Hematopoietic multipotent progenitor cell treated with erythropoietin and hydrocortisone succinate and interleukin-3 and kit ligand, for 17 days (in vitro differentiated cells): ENCODE measurements at regions not wholly inside any gene's neighbourhood (a gene's known extent, or its start where the extent isn't known, plus 50 kb on each side); places are given as distances from the start of the nearest gene placed in this dataset.
"Not testable (repeated sequence)": the region's sequence is repeated elsewhere in the genome, so short reads cannot be mapped to it uniquely, and the experiment has no call there.

ENCODE experiments used
- DNase-seq: peaks from one replicate; pipeline ENCODE4 v3.0.0-alpha.2; 2015; ENCODE audit warnings: low spot score

DNA sequence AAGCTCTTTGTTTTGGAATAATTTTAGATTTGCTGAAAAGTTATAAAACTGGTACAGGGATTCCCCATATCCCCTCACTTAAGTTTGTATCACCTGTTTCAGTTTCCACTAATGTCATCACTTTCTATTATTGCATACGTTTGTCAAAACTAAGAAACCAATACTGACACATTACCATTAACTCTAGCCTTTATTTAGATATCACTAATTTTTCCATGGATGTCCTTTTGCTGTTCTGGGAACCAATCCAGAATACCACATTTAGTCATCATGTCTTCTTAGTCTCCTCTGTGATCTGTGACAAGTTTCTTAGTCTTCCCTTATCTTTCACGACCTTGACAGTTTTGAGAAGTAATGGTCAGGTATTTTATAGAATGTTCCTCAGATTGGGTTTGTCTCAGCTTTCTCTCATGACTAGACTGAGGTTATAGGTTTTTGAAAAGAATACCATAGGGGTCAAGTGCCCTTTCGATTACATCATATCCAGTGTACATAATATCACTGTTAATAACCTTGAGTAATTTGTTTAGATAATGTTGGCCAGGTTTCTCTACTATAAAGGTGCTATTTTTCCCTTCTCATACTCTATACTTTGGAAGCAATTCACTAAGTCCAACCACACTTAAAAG, 51.9 kb upstream of the NMUR2 start:
- DNase-seq, result no peak

DNA sequence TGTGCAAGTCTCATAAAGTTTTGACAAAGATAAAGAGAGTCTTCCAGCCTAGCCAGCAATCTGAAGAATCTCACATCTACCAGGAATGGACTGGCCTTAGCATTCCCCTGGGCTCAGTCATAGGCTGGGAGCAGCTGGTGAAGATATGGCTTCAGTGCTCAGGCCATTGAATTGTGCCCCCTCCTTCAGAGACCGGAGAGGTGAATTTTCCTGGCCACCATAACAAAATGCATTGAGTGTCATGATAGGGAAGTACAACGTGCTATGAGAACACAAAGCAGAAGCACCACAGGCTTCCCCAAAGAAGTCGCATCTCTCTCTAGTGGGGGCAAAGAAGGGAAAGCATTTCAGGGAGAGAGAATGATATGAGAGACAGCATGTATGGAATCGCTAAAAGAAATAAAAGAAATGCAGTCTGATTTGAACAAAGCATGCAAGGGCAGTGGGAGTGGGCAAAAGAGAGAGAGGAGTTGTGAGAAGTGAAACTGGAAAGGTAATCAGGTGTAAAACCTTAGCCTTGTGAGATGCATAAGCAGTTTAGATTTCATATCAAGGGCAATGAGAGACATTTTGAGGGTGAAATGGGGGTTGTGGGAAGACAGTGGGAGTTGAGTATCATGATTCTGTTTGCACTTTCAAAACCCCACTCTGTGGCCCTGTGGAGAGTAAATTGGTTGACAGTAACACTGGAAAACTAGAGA, 57.1 kb upstream of the NMUR2 start:
- DNase-seq, result no peak

DNA sequence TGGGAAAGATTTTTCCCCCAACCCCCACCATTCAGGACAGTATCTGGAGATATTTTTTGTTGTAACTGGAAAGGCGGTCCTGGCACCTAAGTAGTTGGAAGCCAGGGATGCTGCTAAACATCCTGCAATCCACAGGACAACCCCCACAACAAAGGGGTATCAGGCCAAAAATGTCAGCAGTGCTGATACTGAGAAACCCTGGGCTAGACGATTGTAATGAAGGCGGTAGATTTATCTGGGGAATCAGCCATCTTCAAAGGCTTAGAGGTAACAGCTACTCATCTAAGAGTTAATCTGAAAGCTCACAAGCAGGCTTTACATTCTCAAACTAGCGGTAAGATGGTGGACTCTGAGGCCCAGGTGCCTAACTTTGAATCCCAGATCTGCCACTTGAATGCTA, 59.0 kb upstream of the NMUR2 start:
- DNase-seq, result no peak

DNA sequence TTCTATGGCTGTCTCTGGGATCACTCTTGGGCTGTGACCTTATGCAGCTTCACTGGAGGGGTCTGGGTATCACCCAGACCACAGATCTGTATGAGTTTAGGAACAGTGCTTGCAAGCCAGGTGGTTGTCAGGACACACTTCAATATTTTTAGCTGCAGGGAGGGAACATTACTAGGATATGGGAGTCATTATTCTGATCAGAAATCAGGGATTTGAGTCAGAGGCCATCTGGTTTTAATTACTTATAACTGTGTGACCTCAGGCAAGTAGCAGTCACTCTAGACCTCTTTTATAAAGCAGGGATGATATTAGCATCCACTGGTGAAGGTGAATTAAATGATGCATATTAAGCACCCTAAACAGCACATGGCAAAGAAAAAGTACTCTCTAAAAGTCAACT, 60.1 kb upstream of the NMUR2 start:
- DNase-seq, result no peak

DNA sequence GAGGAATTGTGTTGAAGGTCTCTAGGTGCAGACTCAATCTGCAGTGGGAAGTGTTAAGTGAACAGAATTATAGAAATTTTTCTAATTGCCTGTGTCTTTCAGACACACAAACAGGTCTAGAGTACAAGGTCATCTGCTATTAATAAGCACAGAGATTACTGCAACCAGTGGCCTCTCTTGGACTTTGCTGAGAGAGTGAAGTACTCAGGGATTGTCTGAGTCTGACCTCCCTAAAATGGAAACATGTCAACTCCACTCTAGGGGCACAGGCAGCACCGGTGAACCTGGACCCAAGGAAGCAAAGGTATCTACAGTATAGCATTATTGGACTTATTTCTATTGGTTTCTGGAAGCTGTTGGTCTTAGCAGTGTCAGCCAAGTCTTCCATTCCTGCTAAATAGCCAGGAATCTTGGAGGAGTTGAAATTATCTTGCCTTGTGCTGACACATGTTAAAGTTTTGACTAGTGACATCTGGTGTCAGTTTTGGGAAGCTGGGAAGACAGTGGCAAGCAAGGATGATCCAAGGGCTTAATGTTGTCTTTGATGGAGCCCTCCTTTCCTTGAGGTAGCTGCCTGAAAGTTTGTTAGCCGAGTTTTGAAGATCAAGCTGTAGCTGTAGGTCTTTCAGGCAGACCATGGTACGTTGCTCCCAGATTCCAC, 61.1 kb upstream of the NMUR2 start:
- DNase-seq, result no peak

DNA sequence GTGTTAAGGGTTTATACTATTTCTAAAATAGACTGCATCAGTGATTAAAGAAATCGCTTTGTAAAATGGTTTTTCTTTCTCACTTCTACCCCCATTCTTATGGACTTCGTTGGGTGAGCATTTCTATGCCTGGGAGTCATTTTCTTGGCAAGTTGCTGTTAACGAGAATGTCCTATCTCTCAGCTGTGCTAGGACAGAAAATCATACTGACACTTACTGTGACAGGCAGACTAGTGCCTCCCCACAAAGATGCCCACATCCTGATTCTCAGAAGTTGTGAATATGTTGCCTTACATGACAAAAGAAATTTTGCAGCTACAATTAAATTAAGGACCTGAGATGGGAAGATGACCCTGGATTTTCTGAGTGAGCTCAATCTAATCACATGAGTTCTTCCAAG, 65.1 kb upstream of the NMUR2 start:
- no peak for DNase-seq

DNA sequence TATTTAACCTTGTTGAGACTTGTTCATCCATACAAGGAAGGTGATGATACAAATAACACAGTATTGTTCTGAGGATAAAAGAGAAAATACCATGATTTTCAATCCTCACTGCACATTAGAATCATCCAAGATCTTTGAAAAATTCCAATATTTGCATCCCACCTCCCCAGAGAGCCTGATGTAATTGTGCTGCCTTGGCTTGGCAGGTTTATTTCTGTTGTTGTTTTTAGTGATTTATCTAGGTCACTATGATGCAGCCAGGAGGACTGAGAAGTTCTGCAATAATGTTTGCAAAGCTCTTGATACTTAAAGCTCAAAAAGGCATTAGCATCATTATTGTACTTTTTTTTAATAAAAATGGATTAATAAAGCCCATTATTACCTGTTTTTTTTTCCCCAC, 67.0 kb upstream of the NMUR2 start:
- DNase-seq, result no peak

DNA sequence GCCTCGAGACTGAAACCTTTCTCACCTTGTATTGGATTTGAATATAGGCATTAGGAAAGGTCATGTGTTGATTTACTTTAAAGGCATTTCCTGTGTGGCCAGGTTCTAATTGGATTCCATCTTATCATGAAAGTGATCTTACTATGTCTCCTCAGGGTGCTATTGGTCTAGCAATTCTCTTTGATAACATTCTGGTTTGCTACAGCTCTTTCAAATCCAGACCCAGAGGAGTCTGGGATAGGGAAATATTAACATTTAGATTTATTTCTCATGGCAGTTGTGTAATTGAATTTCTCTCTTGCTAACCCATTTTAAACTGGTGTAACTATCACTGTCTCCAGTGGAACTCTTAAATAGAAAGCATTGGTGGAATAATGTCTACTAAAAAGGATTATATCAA, 69.9 kb upstream of the NMUR2 start:
- DNase-seq, result no peak

DNA sequence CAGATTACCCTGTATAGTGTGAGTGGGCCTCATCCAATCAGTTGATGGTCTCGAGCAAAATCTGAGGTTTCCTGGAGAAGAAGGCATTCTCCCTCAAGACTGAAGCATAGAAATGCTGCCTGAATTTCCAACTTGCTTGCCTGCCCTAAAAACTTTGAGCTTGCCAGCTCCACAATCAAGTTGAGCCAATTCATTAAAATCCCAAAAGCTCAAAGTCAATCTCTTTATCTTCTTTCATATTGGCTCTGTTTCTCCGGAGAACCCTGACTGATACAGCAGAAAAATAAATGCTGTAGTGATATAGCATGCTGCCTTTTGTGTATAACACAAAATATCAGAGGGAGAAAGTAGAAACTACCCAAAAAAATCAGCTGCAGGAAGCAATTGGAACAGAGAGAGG, 72.5 kb upstream of the NMUR2 start:
- no peak for DNase-seq

DNA sequence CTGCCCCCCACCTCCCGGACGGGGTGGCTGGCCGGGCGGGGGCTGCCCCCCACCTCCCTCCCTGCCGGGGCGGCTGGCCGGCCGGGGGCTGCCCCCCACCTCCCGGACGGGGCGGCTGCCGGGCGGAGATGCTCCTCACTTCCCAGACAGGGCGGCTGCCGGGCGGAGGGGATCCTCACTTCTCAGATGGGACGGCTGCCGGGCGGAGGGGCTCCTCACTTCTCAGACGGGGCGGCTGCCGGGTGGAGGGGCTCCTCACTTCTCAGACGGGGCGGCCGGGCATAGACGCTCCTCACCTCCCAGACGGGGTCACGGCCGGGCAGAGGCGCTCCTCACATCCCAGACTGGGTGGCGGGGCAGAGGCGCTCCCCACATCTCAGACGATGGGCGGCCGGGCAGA, 74.8 kb upstream of the NMUR2 start:
- not testable (repeated sequence) for DNase-seq

DNA sequence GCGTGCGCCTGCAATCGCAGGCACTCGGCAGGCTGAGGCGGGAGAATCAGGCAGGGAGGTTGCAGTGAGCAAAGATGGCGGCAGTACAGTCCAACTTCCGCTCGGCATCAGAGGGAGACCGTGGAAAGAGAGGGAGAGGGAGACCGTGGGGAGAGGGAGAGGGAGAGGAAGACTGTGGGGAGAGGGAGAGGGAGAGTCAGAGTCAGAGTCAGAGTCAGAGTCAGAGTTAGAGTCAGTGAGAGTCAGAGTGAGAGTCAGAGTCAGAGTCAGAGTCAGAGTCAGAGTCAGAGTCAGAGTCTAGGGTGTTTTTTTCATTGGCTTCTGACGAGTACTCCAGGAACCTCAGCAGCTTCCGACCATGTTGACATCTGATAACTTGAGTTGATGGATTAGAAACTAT, 75.6 kb upstream of the NMUR2 start:
- not testable (repeated sequence) for DNase-seq

DNA sequence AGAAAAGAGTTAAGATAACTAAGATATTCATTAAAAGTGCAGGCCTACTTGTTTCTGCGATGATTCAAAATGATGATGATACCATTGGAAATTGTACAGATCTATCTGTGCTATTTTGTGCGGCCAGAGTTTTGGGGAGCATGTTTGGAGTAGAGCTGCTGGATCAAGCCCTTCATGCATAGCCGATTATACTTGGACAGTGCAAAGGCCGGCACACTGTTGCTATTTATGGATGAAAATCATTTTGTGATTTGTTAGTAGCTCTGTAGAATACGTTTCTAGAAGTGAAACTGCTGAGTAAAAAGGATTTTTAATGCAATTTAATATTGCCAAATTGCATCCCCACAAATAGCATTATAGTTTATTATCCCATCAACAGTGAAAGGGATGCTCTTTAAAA, 82.1 kb upstream of the NMUR2 start:
- no peak for DNase-seq

DNA sequence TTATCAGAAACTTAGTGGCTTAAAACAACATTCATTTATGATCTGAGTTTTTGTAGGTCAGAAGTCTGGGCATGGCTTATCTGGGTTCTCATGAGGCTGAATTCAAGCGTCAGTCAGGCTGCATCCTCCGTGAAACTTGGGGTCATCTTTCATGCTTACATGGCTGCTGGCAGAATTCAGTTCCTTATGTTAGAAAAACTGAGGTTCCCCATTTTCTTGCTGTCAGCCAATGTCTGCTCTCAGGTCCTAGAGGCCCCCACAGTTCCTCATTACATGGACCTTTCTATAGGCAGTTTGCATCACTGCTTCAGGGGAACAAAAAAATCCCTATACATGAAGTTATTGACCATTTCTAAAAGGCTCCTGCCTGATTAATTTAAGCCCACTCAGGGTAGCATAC, 83.8 kb upstream of the NMUR2 start:
- no peak for DNase-seq

DNA sequence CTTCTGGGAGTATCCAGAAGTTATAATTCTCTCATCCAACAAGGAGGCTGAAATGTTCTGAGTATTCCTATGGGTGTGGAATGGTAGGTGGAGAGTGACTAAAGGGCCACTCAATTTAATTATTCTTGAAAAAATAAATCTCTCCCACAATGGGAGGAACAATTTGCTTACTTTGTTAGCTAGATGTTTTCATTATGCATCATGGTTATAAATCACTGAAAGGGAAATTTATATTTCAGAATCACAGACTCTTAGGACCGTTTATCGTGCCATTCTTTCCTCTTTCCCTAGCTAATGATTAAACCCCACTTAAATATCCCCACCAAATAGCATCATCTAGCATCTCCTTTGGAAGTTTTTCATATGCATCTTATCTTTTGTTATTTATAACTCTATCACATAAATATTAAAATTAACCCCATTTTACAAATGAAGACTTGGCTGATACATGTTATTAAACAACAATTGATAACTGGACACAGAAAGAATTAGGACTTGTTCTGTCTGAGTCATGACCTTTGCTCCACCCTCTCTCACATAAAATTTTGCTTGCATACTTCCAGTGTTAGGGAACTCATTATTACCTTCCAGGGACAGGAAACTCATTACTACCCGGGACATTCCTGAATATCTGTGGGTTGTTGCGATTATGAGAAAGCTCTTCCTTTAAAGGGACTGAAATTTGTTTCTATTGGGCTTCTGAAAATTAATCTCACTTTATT, 94.9 kb upstream of the NMUR2 start:
- no peak for DNase-seq

DNA sequence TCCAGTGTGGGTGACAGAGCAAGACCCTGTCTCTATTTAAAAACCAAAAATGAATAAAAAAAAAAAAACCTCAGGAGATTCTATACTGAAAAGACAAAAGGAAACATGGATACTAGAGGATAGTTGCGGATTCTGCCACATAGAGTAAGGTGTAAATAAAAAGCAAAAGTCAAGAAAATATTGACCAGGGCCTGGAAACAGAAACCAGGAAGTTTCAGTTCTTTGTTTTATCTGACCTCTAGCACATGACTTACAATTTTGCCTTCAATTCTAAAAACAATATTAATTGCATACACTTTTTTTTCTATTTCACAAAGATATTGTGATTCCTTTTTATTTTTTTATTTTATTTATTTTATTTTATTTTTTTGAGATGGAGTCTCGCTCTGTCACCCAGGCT, 96.2 kb upstream of the NMUR2 start:
- DNase-seq, result no peak

DNA sequence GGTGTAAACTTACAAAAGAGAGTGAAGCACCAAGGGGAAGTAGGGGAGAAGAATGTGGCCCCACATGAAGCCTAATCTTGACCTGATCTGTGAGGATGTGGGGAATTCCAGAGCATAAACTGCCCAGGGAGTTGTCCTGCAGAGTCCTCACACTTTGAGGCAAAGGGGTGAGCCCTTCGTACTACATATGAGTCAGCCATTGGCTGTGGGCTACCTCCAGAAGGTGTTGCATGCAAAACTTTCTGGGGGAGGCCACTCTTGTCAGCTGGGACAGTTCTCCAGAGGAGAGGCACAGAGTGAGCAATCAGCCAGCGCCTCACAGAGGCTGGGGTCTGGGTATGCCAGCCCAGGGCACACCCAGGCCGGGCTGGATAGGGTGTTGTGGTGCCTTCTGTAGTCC, 98.1 kb upstream of the NMUR2 start:
- no peak for DNase-seq

DNA sequence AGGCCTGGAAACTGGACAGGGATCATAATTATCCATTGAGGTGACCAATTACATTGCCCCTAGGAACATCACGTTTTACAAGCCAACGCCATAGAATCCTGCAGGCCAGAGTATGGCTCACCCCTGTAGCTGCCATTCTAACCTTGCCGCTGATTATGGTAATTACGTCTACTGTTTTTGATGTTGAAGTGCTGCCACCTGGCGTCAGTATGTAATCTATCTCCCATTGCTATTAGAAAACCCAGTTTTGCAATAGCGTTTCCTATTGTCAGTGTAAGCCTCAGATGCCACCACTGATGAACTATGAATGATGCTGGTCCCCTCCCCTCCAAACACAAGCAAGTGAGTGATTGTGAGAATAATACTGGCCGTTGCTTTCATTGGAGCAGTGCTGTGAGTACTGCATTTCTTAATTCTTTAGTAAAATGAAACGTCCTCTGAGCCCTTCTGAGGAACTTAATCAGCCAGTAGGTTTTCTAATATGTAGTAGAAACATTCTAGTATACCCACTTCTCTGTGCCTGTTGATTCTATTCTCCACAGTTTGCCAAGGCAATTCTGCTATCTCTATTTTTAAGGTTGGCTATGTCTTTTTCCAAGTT, 100.5 kb upstream of the NMUR2 start:
- DNase-seq, result no peak

DNA sequence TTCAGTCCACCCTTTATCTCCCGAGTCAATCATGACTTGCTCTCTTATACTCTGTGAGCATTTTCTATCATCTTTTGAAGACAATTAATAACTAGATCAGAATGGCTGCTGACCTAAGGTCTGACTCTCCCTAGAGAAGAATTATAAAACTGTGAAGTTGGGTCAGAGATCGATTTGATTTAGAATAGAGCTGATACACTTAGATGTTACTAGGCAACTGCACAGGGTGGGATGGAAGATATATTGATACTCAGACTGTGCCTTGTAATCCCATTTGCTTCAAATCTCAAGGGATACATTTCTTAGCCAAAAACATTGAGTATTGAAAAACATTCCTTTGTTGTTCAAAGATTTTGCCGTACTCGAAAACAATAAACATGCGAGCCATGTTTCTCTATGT, 106.0 kb upstream of the NMUR2 start:
- no peak for DNase-seq

DNA sequence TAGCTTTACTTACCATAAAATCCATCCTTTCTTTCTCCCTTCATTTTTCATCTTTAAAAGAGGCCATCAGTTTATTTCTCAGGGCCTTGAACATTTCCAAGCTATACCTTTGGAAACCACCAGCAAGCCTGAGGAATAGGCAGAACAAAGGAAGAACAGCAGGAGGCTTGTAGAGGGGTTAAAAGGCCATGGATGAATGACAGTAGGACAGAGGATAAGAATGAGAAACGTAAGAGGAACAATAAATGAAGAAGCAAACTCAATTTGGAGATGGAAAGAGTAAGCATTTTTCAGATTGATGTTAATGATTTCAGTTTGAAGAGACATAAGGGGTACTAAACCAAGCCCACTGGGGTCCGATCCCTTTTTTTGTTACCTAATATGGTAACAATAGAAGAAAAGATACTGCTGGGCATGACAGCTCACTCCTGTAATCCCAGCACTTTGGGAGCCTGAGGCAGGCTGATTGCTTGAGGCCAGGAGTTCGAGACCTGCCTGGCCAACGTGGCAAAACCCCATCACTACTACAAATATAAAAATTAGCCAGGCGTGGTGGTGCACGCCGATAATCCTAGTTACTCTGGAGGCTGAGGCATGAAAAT, 106.6 kb upstream of the NMUR2 start:
- no peak for DNase-seq

DNA sequence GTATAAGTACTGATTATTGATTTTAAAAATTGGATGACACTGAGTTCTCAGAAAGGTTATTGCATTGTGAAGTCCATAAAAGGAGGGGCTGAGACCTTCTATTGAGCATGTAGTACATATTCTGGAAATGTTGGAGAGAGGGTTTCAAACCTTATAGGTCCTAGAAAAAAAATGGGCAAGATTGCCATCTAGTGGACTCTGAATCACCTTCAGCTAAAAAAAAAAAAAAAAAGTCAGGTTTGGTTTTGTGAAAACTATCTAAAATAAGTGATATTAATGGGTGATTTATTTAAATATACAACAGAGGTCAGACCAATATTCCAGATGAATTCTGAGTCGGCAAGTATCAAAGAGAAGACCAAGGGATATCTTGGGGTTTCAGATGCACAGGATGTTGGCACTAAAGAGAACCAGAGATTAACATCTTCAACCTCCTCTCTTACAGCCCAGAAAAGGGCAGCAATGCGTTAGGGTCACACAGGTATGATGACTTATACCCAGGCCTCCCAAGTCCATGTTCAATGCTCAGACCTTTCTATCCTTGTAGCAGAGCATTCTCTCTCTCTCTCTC, 109.8 kb upstream of the NMUR2 start:
- no peak for DNase-seq

DNA sequence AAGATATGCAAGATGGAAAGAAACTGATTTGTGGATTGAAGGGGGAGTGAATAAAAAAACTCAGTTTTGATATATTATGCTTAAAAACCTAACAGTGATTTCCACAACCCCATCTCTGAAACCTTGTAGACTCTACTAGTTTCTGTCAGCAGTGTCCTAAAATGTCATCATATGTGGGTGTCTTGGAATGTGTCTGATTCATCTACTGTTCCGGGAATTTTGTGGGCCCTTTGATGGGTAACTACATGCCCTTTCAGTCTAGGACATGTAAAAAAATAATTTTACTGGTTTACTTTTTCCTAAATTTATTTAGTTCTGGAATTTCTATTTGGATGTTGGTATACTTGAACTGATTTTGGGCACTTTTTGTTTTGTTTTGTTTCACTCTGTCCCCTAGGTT, 118.9 kb upstream of the NMUR2 start:
- no peak for DNase-seq
